Caco-2 (cell line): ENCODE measurements at regions not wholly inside any gene's neighbourhood (a gene's known extent, or its start where the extent isn't known, plus 50 kb on each side); places are given as distances from the start of the nearest gene placed in this dataset.
"Not testable (repeated sequence)": the region's sequence is repeated elsewhere in the genome, so short reads cannot be mapped to it uniquely, and the experiment has no call there.

ENCODE experiments used
- BruUV-seq: library from RNA; stranded (reverse); fragments of 400-500 nt; replicated peaks from 2 replicates; lab custom pipeline; 2021; lab: Mats Ljungman, UMichigan
- CTCF ChIA-PET: fragments of 300-600 bp; sonication (Branson Sonifier 250); formaldehyde crosslinking; loops from one replicate; lab custom pipeline; 2022; ENCODE audit warnings: antibody characterized with exemption; lab: Charles Lee
- POLR2A ChIA-PET: fragments of 300-600 bp; sonication (Branson Sonifier 250); formaldehyde crosslinking; loops from one replicate; lab custom pipeline; 2022; ENCODE audit warnings: antibody characterized with exemption; lab: Charles Lee
- DNase-seq, 2 experiments: peaks; one replicate each; pipeline versions ENCODE4 v3.0.0 to v3.0.0-alpha.2; 2020 to 2022
- H3K27me3 ChIP-seq: replicated peaks from 2 replicates; pipeline ENCODE4 v1.6.0; 2011; ENCODE audit warnings: low read length; ENCODE audit not compliant: control insufficient read depth, insufficient read depth
- H3K36me3 ChIP-seq: 2 replicates; pipeline ENCODE4 v1.5.1; 2011; ENCODE audit warnings: low read length; ENCODE audit not compliant: control insufficient read depth, insufficient read depth
- H3K4me1 ChIP-seq: fragments of 250-450 bp; sonication (Bioruptor Pico); 2 replicates; pipeline ENCODE4 v1.5.1; 2020; ENCODE audit warnings: mild to moderate bottlenecking
- H3K4me3 ChIP-seq: 2 replicates; pipeline ENCODE4 v1.5.1; 2011; ENCODE audit warnings: low read depth, mild to moderate bottlenecking, control low read depth, low read length
- H3K9me3 ChIP-seq: fragments of 250-450 bp; sonication (Bioruptor Pico); 2 replicates; pipeline ENCODE4 v1.5.1; 2020; ENCODE audit warnings: mild to moderate bottlenecking, moderate library complexity
- H3K27ac Mint-ChIP-seq: one replicate; pipeline ENCODE4 v1.8.0; 2022; ENCODE audit warnings: mixed read lengths; ENCODE audit not compliant: unreplicated experiment
- H3K27me3 Mint-ChIP-seq: one replicate; pipeline ENCODE4 v1.8.0; 2022; ENCODE audit warnings: mixed read lengths; ENCODE audit not compliant: insufficient read depth, unreplicated experiment
- H3K36me3 Mint-ChIP-seq: one replicate; pipeline ENCODE4 v1.8.0; 2022; ENCODE audit warnings: mild to moderate bottlenecking, mixed read lengths; ENCODE audit not compliant: insufficient read depth, unreplicated experiment
- H3K4me1 Mint-ChIP-seq: one replicate; pipeline ENCODE4 v1.8.0; 2022; ENCODE audit warnings: low read depth, mixed read lengths; ENCODE audit not compliant: unreplicated experiment
- H3K4me3 Mint-ChIP-seq: one replicate; pipeline ENCODE4 v1.8.0; 2022; ENCODE audit warnings: mild to moderate bottlenecking, moderate library complexity, mixed read lengths; ENCODE audit not compliant: unreplicated experiment
- H3K9me3 Mint-ChIP-seq: one replicate; pipeline ENCODE4 v1.8.0; 2022; ENCODE audit warnings: mixed read lengths; ENCODE audit not compliant: unreplicated experiment
- intact Hi-C: fragments of 100-400 bp; cut with micrococcal nuclease; formaldehyde crosslinking; loops from one replicate; pipeline ENCODE4 v1.10.0; 2022; ENCODE audit not compliant: unreplicated experiment
- TF ChIP-seq, protein P1 (sequence below), 2 experiments: fragments of 200-600 bp in 1 of 2; IDR thresholded peaks; 1 replicate in 1 of 2; 2 replicates in 1 of 2; pipeline versions ENCODE4 v1.5.1 to v1.8.0; 2011 to 2022; ENCODE audit warnings: antibody characterized with exemption in 1 of 2, control low read depth in 1 of 2, inconsistent platforms in 1 of 2, low read depth in 1 of 2, low read length in 1 of 2, mild to moderate bottlenecking in 1 of 2, moderate library complexity in 1 of 2; ENCODE audit not compliant: insufficient read depth in 1 of 2, severe bottlenecking in 1 of 2, unreplicated experiment in 1 of 2

DNA sequence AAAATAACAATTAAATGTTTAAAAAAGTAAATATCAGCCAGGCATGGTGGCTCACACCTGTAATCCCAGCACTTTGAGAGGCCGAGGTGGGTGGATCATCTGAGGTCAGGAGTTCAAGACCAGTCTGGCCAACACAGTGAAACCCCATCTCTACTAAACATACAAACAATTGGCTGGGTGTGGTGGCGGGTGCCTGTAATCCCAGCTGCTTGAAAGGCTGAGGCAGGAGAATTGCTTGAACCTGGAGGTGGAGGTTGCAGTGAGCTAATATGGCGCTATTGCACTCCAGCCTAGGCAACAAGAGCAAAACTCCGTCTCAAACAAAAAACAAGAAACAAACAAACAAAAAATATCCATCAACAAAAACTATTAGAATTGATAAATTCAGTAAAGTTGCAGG, 77.5 kb downstream of the SNX5 start:
- H3K4me1 ChIP-seq, H3K27me3 Mint-ChIP-seq, BruUV-seq, H3K4me3 Mint-ChIP-seq, H3K27me3 ChIP-seq, POLR2A ChIA-PET, H3K36me3 Mint-ChIP-seq, H3K27ac Mint-ChIP-seq, CTCF ChIA-PET, H3K4me3 ChIP-seq, H3K36me3 ChIP-seq, DNase-seq: not testable (repeated sequence)
- Mint-ChIP-seq H3K4me1 (peaks cover 16% of the 10 kb centered on the region), H3K9me3 (peaks cover 44% of the 10 kb centered on the region)
- peaks cover 24% of the 10 kb centered on the region for H3K9me3 ChIP-seq
- intact Hi-C loops, result loop anchor here (10.0 kb wide), 1 partner anchor 386 kb away; no protein-coding TSS in a partner anchor

DNA sequence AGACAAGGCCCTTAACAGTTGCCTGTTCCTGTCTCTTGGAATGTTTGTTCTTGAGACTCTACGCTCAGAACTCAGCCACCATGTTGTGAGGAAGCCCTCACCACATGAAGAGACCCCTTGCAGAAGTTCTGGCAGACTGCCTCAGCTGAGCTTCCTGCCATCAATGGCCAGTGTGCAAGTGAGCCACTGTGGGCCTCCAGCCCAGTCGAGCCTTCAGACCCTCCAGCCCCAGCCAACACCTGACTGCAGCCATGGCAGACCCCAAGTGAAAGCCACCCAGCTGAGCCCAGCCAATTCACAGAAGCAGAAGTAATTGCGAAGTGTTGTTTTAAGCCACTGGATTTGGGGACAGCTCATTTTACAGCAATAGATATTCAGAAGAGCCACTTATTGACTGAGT, 78.3 kb downstream of the SNX5 start:
- no peak overlapping the region for H3K4me3 Mint-ChIP-seq
- no peaks in the 10 kb centered on the region for H3K27me3 Mint-ChIP-seq
- peaks cover 14% of the 10 kb centered on the region for H3K4me1 Mint-ChIP-seq
- BruUV-seq, result no TSS peak
- no peaks in the 10 kb centered on the region for H3K27me3 ChIP-seq
- H3K36me3 ChIP-seq, result no peaks in the 10 kb centered on the region
- H3K4me1 ChIP-seq, result no peaks in the 10 kb centered on the region; the same call in 1 of the 2 replicates
- no peak overlapping the region for H3K27ac Mint-ChIP-seq
- H3K36me3 Mint-ChIP-seq, result no peaks in the 10 kb centered on the region
- H3K9me3 Mint-ChIP-seq, result peaks cover 44% of the 10 kb centered on the region
- ChIA-PET POLR2A (no interaction called here), CTCF (interaction anchor here (0.6 kb wide), 1 partner anchor 16 kb away, joined by 3 read pairs; no protein-coding TSS in a partner anchor)
- H3K4me3 ChIP-seq, result no peak overlapping the region
- TF ChIP-seq, protein P1, sequence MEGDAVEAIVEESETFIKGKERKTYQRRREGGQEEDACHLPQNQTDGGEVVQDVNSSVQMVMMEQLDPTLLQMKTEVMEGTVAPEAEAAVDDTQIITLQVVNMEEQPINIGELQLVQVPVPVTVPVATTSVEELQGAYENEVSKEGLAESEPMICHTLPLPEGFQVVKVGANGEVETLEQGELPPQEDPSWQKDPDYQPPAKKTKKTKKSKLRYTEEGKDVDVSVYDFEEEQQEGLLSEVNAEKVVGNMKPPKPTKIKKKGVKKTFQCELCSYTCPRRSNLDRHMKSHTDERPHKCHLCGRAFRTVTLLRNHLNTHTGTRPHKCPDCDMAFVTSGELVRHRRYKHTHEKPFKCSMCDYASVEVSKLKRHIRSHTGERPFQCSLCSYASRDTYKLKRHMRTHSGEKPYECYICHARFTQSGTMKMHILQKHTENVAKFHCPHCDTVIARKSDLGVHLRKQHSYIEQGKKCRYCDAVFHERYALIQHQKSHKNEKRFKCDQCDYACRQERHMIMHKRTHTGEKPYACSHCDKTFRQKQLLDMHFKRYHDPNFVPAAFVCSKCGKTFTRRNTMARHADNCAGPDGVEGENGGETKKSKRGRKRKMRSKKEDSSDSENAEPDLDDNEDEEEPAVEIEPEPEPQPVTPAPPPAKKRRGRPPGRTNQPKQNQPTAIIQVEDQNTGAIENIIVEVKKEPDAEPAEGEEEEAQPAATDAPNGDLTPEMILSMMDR (IDR thresholded peaks at IDR 0.05; ENCODE audit: insufficient read depth in 1 of 2, low read depth in 1 of 2, low read length in 1 of 2, severe bottlenecking in 1 of 2, unreplicated experiment in 1 of 2), result no peak
- H3K9me3 ChIP-seq, result peaks cover 24% of the 10 kb centered on the region
- DNase-seq, result no peak
- intact Hi-C loops, result loop anchor here (10.0 kb wide), 1 partner anchor 386 kb away; no protein-coding TSS in a partner anchor

DNA sequence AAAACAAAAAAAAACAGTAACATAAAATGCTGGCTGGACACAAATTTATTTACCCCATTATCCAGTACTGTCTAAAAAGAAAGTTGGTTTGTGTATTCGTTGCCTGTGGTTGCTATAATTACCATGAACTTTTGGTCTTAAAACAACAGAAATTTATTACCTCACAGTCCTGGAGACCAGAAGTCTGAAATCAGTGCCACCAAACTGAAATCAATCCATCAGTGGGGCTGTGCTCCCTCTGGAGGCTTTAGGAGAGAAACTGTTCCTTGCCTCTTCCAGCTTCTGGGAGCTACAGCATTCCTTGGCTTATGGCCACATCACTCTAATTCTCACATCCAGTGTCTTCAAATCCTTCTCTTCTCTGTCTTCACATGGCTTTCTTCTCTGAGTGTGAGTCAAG, 79.4 kb downstream of the SNX5 start:
- intact Hi-C loops, result no loop called here
- Mint-ChIP-seq H3K36me3 (no peaks in the 10 kb centered on the region), H3K9me3 (peaks cover 44% of the 10 kb centered on the region), H3K4me1 (peaks cover 14% of the 10 kb centered on the region), H3K27me3 (no peaks in the 10 kb centered on the region), H3K27ac (no peak overlapping the region), H3K4me3 (no peak overlapping the region)
- no TSS peak for BruUV-seq
- POLR2A ChIA-PET, result no interaction called here
- Histone ChIP-seq H3K36me3 (no peaks in the 10 kb centered on the region), H3K4me1 (no peaks in the 10 kb centered on the region; the same call in 1 of the 2 replicates), H3K9me3 (peaks cover 24% of the 10 kb centered on the region), H3K4me3 (no peak overlapping the region), H3K27me3 (no peaks in the 10 kb centered on the region)
- DNase-seq, result no peak
- CTCF ChIA-PET, result no interaction called here
- TF ChIP-seq, protein P1 (IDR thresholded peaks at IDR 0.05; ENCODE audit: insufficient read depth in 1 of 2, low read depth in 1 of 2, low read length in 1 of 2, severe bottlenecking in 1 of 2, unreplicated experiment in 1 of 2), result no peak
